Stomach (tissue), 4 donors: ENCODE measurements at regions not wholly inside any gene's neighbourhood (a gene's known extent, or its start where the extent isn't known, plus 50 kb on each side); places are given as distances from the start of the nearest gene placed in this dataset.

ENCODE experiments used
- EP300 ChIP-seq: sonication (generic); formaldehyde crosslinking; IDR thresholded peaks from one replicate; pipeline ENCODE4 v1.6.1; 2017; ENCODE audit warnings: antibody characterized with exemption
- POLR2A ChIP-seq, 4 donors: fragments of 450-650 bp; IDR thresholded peaks; one replicate each; pipeline ENCODE4 v1.6.1; 2016; ENCODE audit warnings: antibody characterized with exemption in 4 of 4, control low read depth in 2 of 4, mild to moderate bottlenecking in 1 of 4, moderate library complexity in 1 of 4
- POLR2AphosphoS5 ChIP-seq, 3 donors: sonication (generic); formaldehyde crosslinking; IDR thresholded peaks; one replicate each; pipeline ENCODE4 v1.6.1; 2016; ENCODE audit warnings: antibody characterized with exemption in 3 of 3

DNA sequence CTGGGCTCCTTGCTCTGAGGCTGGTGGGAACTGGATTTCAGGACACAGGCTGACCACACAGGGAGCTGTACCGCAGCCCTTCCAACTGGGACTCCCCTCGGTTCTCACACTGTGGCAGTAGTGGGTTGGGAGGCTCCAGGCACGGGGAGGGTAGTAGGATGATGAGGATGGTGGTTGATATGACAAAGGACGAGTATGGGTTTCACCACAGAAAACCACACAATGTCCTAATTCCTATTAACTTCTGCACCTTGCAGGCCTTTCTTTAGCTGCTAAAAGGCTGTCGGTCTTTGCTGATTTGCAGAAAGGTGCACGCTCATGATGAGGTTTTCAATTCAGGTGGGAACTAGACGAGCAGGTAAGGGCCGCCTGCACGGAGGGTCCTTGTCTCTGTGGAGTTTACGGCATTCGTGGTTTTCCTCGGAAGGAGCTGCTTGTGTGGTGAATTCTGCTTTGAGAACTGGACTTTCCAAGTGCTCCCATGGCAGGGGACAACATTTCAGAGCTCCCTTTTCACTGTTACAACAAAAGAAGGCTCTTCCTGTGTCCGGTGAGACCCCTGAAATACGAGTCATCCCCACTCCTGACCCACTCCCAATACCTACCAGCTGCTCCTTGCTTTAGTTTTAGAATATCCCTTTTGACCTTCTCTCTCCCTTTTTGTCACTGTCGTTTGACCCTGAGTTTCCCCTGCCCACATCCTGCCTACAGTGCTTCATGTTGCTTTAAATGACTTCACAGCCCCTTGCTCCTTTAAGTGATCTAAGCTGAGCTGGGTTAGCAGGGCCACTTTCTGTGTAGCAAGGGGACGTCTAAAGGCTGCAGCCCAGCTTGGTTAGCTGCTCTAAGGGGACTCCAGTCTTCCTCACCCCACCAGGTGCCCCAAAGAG, 125.1 kb downstream of the MRPS6 start:
- no peak for TF ChIP-seq POLR2A (IDR thresholded peaks at IDR 0.05)
- no peak for TF ChIP-seq POLR2AphosphoS5 (IDR thresholded peaks at IDR 0.05)
- no peak for TF ChIP-seq EP300
